DMS 273 (cell line): ENCODE measurements at regions not wholly inside any gene's neighbourhood (a gene's known extent, or its start where the extent isn't known, plus 50 kb on each side); places are given as distances from the start of the nearest gene placed in this dataset.

Experiments used
- DNase-seq: peaks from one replicate; lab custom pipeline; 2025; ENCODE audit not compliant: unreplicated experiment; lab: John Stamatoyannopoulos, UW

GRCh38 chr11:127898422-127899365 is 688.7 kb downstream of the ETS1 start:
- DNase-seq = no peak

GRCh38 chr11:127895776-127896175 is 691.6 kb downstream of the ETS1 start:
- no peak for DNase-seq

GRCh38 chr11:127894316-127894715 is 693.0 kb downstream of the ETS1 start:
- DNase-seq = no peak

- no peak for DNase-seq
These were observed 697.2 kb downstream of the ETS1 start for GRCh38 chr11:127890030-127890615.

GRCh38 chr11:127888386-127888785 is 699.0 kb downstream of the ETS1 start:
- no peak for DNase-seq

GRCh38 chr11:127875131-127875530 is 712.2 kb downstream of the ETS1 start:
- no peak for DNase-seq

GRCh38 chr11:127873478-127873877 is 713.9 kb downstream of the ETS1 start:
- no peak for DNase-seq

GRCh38 chr11:127866109-127866508 is 721.2 kb downstream of the ETS1 start:
- DNase-seq = no peak

- DNase-seq = no peak
These were observed 722.5 kb downstream of the ETS1 start for GRCh38 chr11:127864861-127865260.

DNA sequence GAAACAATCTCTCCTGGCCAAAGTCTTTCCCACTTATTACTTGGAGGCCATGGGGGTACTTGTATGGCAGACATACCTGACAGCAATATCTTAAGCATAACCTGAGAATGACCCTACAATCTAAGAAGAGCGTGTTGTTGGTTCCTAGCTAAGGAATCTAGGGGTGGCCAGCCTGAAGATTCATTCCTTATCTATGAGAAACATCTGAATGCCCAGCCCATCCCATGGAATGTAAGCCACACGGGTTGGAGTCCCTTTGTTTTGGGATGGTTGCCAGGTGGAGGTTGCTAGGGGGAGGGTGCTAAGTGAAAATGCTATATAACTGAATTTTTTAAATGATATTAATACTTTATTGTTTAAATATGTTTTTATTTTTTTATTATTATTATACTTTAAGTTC is 725.0 kb downstream of the ETS1 start:
- no peak for DNase-seq

DNA sequence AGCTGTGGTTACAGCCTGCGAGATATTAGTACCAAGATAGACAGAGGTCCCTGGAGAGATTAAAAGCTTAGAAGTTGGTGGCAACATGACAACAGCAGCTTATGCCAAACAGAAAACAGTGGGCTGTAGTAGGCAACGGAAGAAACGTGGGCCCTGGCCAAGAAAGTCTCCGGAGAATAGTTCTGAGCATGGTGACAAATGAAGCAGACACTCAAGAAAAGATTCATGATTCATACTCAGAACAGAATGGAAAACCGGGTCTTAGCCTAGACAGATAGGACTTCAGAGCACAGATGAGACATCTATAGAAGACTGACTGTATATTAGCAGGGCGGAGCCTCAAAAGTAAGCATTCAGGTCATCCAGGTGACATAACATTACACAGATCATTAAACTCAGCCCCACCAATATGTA is 727.4 kb downstream of the ETS1 start:
- DNase-seq = no peak

DNA sequence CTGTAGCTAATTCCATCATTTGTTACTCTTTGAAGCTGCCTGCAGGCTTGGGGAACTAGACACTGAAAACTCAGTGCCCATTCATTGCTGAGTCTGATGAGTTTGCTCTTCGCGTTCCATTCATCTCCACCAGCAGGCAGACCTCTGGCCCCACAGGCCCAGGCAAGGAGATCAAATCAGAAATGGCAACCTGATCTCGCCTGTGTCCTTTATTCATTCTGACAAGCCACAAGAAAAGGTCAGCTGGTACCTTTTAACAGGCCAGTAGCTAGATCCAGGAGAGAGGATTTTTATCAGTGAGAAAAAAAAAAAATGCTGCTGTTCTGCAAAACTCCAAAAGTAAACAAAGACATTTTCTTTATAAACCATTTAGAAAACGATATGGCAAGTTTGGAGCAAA is 742.5 kb downstream of the ETS1 start:
- DNase-seq = no peak

GRCh38 chr11:127843483-127844396 is 743.6 kb downstream of the ETS1 start:
- DNase-seq = peak; percentile 75

- no peak for DNase-seq
These were observed 762.2 kb downstream of the ETS1 start for GRCh38 chr11:127825183-127825582.

- DNase-seq = no peak
These were observed 768.7 kb downstream of the ETS1 start for GRCh38 chr11:127818625-127819024.

GRCh38 chr11:127816962-127817361 is 770.4 kb downstream of the ETS1 start:
- DNase-seq = no peak

DNA sequence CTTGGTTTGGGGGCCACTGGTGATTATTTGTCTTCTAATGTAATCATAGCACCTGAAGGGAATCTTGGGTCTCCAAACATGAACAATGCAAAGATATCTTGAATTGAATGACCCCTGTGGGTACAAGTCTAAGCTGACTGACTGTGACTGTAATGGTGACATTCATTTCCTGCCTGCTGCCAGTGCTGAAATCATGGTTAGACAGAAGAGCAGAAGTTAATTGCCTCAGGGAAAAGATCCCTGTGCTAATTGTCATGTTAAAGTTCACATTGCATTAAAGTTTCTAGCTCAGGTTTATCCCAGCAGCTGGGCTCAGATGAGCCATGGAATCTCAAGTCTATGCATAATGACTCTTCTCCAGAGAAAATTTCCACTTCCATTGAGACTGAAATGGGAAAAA is 772.0 kb downstream of the ETS1 start:
- DNase-seq = no peak

DNA sequence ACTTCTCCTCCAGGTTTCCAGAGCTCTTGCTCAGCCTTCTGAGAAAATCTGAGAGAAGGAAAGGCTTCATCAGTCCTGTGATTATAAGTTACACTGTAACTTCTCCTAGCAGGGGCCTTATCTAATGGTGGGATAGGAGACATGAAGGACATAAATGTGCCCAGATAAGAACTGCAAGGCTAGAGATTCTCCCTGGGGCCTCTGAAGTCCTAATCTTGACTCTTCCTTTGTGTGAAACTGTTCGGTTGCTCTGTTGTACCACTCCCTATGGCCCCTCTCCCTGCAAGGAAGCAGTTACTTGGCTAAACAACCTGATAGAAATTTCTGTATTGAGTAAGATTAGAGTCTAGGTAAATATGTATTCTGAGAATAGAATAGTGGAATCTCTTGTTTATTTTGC is 780.9 kb downstream of the ETS1 start:
- DNase-seq = no peak

DNA sequence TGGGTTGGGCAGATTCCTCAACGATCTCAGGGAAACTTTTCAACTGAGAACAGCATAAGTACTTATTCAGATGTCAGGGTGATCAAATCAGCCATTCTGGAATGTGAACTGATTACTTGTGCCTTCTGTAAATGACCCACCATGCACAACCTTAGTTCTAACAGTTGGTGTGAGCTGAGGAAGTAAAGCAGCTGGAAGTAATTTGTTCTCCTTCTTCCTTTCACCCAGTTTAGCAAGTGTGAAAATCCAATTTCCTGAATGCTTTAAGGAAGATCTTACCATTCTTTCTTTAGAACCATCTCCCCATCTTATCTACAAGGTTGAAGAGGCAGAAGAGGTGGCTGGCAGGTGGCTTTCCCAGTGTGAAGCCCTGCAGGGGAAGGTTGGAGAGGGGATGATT is 781.6 kb downstream of the ETS1 start:
- DNase-seq = no peak

DNA sequence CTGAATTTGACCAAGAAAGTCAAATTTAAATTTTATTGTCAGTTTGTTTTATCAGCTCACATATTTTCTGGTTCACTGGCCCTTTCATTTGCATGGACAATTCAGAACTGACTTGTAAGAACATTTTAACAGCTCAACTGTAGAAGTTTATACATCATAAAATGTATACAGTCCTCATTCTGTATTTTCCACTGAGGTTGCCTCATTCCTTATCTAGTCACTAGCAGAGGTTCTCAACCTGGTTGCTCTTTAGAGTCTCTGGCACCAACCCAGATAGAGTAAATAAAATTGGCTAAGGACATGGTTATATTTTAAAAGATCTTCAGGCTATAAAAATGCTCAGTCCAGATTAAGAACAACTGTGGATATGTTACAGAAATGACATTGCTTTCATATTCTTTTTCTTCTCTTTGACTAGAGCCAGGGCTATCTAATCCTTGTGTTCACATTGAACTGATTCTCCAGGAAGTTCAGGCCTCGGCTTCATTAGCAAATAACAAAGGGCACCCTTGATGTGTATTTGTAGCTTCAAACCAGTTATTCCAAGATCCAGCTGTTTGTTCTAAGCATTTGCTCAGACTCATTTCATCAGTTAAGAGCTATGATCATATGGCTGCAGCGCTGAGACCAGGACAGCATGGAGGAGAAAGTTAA is 782.5 kb downstream of the ETS1 start:
- no peak for DNase-seq

DNA sequence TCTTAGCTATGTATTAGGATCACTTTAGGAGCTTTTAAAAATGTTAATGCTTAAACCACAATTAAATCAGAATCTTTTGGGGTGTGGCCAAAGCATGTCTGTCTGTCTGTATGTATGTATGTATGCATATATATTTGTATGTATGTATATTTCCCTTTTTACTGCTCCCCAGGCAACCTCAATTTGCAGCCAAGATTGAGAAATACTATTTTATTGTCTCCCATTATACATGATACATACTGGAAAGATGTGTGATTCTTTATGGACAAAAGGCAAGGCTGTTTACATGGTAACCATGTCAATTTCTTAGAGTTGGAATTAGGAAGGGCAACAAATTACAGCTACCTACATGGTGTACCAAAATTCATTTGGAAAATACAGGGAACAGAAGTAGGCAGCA is 783.6 kb downstream of the ETS1 start:
- DNase-seq = no peak
